NCI-H128 (cell line): ENCODE measurements at regions not wholly inside any gene's neighbourhood (a gene's known extent, or its start where the extent isn't known, plus 50 kb on each side); places are given as distances from the start of the nearest gene placed in this dataset.

Source experiments
- DNase-seq: peaks from one replicate; lab custom pipeline; 2025; ENCODE audit not compliant: unreplicated experiment; lab: John Stamatoyannopoulos, UW

- no peak for DNase-seq
Observed at GRCh38 chr18:2394684-2395083, 176.6 kb downstream of the METTL4 start.

GRCh38 chr18:2395427-2396161, 175.7 kb downstream of the METTL4 start:
- no peak for DNase-seq

GRCh38 chr18:2396162-2396505, 175.2 kb downstream of the METTL4 start:
- DNase-seq, result no peak

- DNase-seq, result no peak
Observed at GRCh38 chr18:2400701-2401196, 170.6 kb downstream of the METTL4 start.

GRCh38 chr18:2402084-2402483, 169.2 kb downstream of the METTL4 start:
- no peak for DNase-seq

GRCh38 chr18:2406544-2406943, 164.8 kb downstream of the METTL4 start:
- DNase-seq, result no peak

- DNase-seq, result no peak
Observed at GRCh38 chr18:2407961-2408360, 163.3 kb downstream of the METTL4 start.

- no peak for DNase-seq
Observed at GRCh38 chr18:2409906-2410305, 161.4 kb downstream of the METTL4 start.

GRCh38 chr18:2410688-2411087, 160.6 kb downstream of the METTL4 start:
- DNase-seq, result no peak

- no peak for DNase-seq
Observed at GRCh38 chr18:2411381-2411960, 159.8 kb downstream of the METTL4 start.

- DNase-seq, result no peak
Observed at GRCh38 chr18:2412281-2412680, 159.0 kb downstream of the METTL4 start.

- no peak for DNase-seq
Observed at GRCh38 chr18:2412996-2413751, 158.1 kb downstream of the METTL4 start.

GRCh38 chr18:2414235-2414634, 157.1 kb downstream of the METTL4 start:
- DNase-seq, result no peak

GRCh38 chr18:2415656-2416055, 155.6 kb downstream of the METTL4 start:
- no peak for DNase-seq

GRCh38 chr18:2417861-2418610, 153.3 kb downstream of the METTL4 start:
- DNase-seq, result no peak

- DNase-seq, result no peak
Observed at GRCh38 chr18:2420367-2420766, 150.9 kb downstream of the METTL4 start.

- no peak for DNase-seq
Observed at GRCh38 chr18:2423761-2424160, 147.5 kb downstream of the METTL4 start.

GRCh38 chr18:2424420-2424819, 146.9 kb downstream of the METTL4 start:
- no peak for DNase-seq

GRCh38 chr18:2425426-2426317, 145.6 kb downstream of the METTL4 start:
- DNase-seq, result no peak

- no peak for DNase-seq
Observed at GRCh38 chr18:2430191-2430590, 141.1 kb downstream of the METTL4 start.
